HG03571 (cell line): ENCODE measurements at regions not wholly inside any gene's neighbourhood (a gene's known extent, or its start where the extent isn't known, plus 50 kb on each side); places are given as distances from the start of the nearest gene placed in this dataset.
"Not testable (repeated sequence)": the region's sequence is repeated elsewhere in the genome, so short reads cannot be mapped to it uniquely, and the experiment has no call there.

ENCODE experiments used
- ATAC-seq: cut with Tn5 transposase; IDR thresholded peaks from one replicate; pipeline ENCODE4 v1.9.1; 2021; ENCODE audit not compliant: unreplicated experiment

GRCh38 chr15:79538527-79538926 is 106.4 kb downstream of the MINAR1 start:
- no peak for ATAC-seq

DNA sequence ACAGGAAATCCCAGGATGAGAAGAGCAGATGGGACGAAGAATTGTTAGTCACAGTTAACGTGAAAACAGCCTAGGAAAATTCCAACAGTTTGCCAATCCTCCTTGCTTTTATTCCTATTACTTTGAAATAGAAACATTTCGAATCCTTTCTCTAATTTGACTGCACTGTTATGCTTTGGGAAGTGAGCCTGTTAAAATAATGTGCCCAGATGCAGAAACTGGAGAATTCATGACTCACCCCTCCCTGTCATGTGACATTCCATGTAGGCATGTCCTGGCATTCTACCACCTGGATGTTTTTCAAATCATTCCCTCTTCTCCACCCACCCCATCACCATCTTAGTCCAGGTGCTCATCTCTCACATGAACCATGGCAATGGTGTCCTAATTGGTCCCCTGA is 107.3 kb downstream of the MINAR1 start:
- ATAC-seq = no peak

- no peak for ATAC-seq
Observed at GRCh38 chr15:79540551-79540950, 108.4 kb downstream of the MINAR1 start.

DNA sequence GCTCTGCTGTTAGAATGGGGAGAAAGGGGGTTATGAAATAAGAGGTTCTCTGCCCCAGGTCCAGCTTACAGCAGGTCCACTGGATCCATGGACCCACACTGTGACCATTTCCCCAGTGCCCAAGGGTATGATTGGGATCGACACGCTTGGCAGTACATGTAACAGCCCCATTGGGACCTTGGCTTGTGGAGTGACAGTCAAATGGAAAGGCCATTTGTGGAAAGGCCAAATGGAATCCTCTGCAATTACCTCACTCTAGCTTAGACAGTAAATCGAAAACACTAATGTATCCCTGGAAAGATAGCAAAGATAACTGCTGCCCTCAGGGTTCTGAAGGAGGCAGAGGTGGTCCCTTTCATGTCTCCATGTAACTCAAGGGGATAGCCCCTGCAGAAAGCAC is 109.1 kb downstream of the MINAR1 start:
- no peak for ATAC-seq

GRCh38 chr15:79543097-79543496 is 111.0 kb downstream of the MINAR1 start:
- no peak for ATAC-seq

DNA sequence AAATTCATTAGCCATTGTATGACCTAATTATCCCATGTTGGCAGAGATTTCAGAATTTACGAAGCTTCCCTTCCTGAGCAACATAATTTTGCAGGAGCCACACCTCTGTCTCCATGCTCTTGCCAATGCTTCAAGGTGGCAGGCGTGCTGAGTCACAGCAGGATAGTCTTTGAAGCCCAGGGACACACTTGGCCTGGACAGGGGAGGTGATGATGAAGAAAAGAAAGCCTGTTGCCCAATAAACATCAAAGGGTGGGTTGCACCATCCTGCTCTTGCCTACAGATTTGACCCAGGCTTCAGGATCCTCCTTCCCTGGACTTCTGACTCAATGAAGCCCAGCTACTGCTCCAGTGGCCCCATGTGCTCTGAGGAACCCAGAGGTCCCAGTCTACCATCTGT is 117.1 kb downstream of the MINAR1 start:
- ATAC-seq = no peak

GRCh38 chr15:79560384-79560783 is 128.2 kb downstream of the MINAR1 start:
- ATAC-seq = no peak

DNA sequence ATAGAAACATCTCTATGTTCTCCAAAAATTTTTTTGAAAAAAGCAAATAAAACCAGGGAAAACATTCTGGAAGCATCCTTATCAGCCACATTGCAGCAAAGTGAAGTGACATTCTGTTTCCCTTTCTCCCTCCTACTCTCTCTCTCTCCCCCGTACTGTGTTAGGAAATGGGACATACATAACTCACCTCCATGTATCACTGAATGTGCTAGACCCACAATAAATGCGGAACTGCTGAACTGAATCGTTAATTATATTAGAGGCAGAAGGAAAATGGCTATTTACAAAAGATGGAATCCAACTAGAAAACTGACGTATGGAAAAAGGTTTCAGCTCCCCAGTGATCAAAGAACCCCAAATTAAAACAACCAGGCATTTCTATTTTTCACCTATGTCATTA is 129.8 kb downstream of the MINAR1 start:
- no peak for ATAC-seq

- no peak for ATAC-seq
Observed at GRCh38 chr15:79562403-79562815, 130.3 kb downstream of the MINAR1 start.

- ATAC-seq = no peak
Observed at GRCh38 chr15:79562899-79563298, 130.8 kb downstream of the MINAR1 start.

DNA sequence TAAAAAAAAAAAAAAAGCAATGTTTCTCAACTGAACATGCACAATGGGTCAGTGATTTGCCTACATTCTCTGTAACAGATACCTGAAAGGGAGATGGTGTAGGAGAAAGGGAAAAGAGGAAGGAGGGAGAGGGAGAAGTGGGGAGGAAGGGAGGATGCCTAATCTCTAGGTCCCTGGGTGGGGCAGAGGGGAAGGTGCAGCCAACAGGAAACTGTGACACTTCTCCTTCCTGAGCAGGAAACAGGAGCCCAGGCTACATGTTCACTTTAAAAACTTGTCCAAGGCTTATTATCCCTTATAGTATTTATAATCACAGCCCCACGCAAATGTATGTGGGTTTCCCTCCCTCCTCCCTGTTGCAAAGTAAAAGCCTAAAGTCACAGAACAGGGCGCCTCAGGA is 137.9 kb downstream of the MINAR1 start:
- no peak for ATAC-seq

GRCh38 chr15:79572691-79573404 is 140.7 kb downstream of the MINAR1 start:
- no peak for ATAC-seq

DNA sequence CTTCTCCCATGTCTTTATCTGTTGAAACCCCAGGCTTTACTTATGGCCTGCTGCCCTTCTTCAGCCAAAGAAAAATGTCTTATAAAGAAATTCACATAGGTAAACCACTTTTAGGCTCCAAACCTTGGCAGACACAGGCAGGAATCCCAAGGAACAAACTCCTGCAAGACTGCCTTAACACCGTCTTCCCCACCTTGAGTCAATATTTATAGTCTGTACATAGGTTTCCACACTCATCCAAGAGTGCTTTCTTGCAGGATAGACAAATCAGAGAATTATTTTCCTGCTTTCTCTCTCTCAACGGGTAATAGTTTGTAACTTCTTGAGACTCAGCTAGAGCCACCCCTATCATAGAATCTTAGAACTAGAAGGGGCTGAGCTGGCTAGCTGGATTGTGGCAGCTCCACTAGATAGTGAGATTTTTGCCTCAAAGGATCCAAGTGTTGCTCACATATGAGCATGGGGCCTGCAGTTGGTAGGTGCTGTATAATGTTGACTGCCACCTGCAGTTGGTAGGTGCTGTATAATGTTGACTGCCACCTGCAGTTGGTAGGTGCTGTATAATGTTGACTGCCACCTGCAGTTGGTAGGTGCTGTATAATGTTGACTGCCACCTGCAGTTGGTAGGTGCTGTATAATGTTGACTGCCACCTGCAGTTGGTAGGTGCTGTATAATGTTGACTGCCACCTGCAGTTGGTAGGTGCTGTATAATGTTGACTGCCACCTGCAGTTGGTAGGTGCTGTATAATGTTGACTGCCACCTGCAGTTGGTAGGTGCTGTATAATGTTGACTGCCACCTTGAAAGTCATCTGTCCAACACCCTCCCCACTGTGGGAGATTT is 142.5 kb downstream of the MINAR1 start:
- not testable (repeated sequence) for ATAC-seq

DNA sequence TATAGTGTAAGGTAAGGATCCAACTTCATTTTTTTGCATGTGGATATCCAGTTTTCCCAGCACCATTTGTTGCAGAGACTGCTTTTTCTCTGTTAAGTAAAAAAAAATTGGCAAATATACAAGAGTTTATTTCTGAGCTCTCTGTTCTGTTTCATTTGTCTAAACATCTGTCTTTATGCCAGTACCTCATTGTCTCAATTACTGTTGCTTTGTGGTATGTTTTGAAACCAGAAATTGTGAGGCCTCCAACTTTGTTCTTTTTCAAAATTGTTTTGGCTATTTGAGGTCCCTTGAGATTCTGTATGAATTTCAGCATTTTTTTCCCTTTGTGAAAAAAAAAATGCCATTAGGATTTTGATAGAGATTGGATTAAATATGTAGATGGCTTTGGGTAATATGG is 150.5 kb downstream of the MINAR1 start:
- ATAC-seq = no peak

GRCh38 chr15:79592126-79592525 is 160.0 kb downstream of the MINAR1 start:
- no peak for ATAC-seq

- no peak for ATAC-seq
Observed at GRCh38 chr15:79593119-79593869, 161.2 kb downstream of the MINAR1 start.

- ATAC-seq = no peak
Observed at GRCh38 chr15:79595306-79595705, 163.2 kb downstream of the MINAR1 start.

- peak; percentile 96 for ATAC-seq
Observed at GRCh38 chr15:79595995-79596622, 164.0 kb downstream of the MINAR1 start.

DNA sequence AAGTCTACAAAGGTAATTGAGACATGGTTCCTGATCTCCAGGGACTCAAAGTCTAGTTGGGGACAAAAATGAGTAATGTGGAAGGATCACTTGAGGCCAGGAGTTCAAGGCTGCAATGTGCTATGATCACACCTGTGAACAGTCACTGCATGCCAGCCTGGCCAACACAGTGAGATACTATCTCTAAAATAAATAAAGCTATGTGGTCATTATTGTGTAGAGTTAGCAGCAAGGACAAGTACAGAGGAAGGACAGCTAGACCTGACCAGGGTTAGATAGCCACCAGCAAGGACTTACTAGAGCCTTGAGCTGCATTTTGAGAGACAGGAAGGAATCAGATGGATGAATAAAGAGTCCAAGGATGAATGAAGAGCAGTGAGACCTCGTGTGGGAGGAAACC is 166.5 kb downstream of the MINAR1 start:
- ATAC-seq = no peak

- ATAC-seq = no peak
Observed at GRCh38 chr15:79601405-79602086, 169.4 kb downstream of the MINAR1 start.

GRCh38 chr15:79602180-79602579 is 170.0 kb downstream of the MINAR1 start:
- ATAC-seq = no peak
